WTC11 (cell line): ENCODE measurements at regions not wholly inside any gene's neighbourhood (a gene's known extent, or its start where the extent isn't known, plus 50 kb on each side); places are given as distances from the start of the nearest gene placed in this dataset.

Experiments used
- ATAC-seq: fragments of 200-7000 bp; cut with Tn5 transposase; 2 replicates; pipeline ENCODE4 v1.10.0; 2021; ENCODE audit warnings: mild to moderate bottlenecking, moderate library complexity
- CTCF ChIA-PET: fragments of 300-600 bp; sonication (Branson Sonifier 250); formaldehyde crosslinking; loops from one replicate; lab custom pipeline; 2021; ENCODE audit warnings: antibody characterized with exemption; lab: Charles Lee
- POLR2A ChIA-PET: fragments of 350-600 bp; sonication (Branson Sonifier 250); formaldehyde crosslinking; loops from one replicate; lab custom pipeline; 2021; ENCODE audit warnings: antibody characterized with exemption; lab: Charles Lee
- DNase-seq: peaks from one replicate; pipeline ENCODE4 v3.0.0; 2021; ENCODE audit warnings: low spot score
- H3K27ac Mint-ChIP-seq: 2 replicates; pipeline ENCODE4 v1.8.0; 2021; ENCODE audit warnings: mixed read lengths
- H3K27me3 Mint-ChIP-seq: 2 replicates; pipeline ENCODE4 v1.8.0; 2021; ENCODE audit warnings: low read depth, mild to moderate bottlenecking, moderate library complexity, mixed read lengths
- H3K36me3 Mint-ChIP-seq: 2 replicates; pipeline ENCODE4 v1.8.0; 2021; ENCODE audit warnings: mixed read lengths
- H3K4me1 Mint-ChIP-seq: 2 replicates; pipeline ENCODE4 v1.8.0; 2022; ENCODE audit warnings: mixed read lengths
- H3K4me3 Mint-ChIP-seq: 2 replicates; pipeline ENCODE4 v1.8.0; 2021; ENCODE audit warnings: mild to moderate bottlenecking, moderate library complexity, mixed read lengths
- H3K9me3 Mint-ChIP-seq: 2 replicates; pipeline ENCODE4 v1.8.0; 2021; ENCODE audit warnings: mixed read lengths
- AFF4 ChIP-seq: sonication (generic); formaldehyde crosslinking; IDR thresholded peaks from 2 replicates; pipeline ENCODE4 v1.8.1; 2023; ENCODE audit warnings: mild to moderate bottlenecking, missing genetic modification reagents, borderline replicate concordance
- E2F1 ChIP-seq: sonication (generic); formaldehyde crosslinking; IDR thresholded peaks from 2 replicates; pipeline ENCODE4 v1.8.0; 2022; ENCODE audit warnings: mild to moderate bottlenecking, missing genetic modification reagents
- E2F4 ChIP-seq: sonication (generic); formaldehyde crosslinking; IDR thresholded peaks from 2 replicates; pipeline ENCODE4 v1.8.1; 2022; ENCODE audit warnings: low read depth, mild to moderate bottlenecking, moderate library complexity, missing genetic modification reagents, borderline replicate concordance
- FOXJ3 ChIP-seq: sonication (generic); formaldehyde crosslinking; IDR thresholded peaks from 2 replicates; pipeline ENCODE4 v1.9.0; 2021; ENCODE audit warnings: missing genetic modification reagents, mild to moderate bottlenecking, borderline replicate concordance
- GABPB1 ChIP-seq: sonication (generic); formaldehyde crosslinking; IDR thresholded peaks from 2 replicates; pipeline ENCODE4 v1.8.1; 2023; ENCODE audit warnings: mild to moderate bottlenecking, missing genetic modification reagents
- HMGA2 ChIP-seq: fragments of 250-450 bp; sonication (Bioruptor Pico); IDR thresholded peaks from 2 replicates; pipeline ENCODE4 v1.4.0; 2021; ENCODE audit warnings: mild to moderate bottlenecking, moderate library complexity
- KAT7 ChIP-seq: sonication (generic); formaldehyde crosslinking; IDR thresholded peaks from 2 replicates; pipeline ENCODE4 v1.8.1; 2023; ENCODE audit warnings: missing genetic modification reagents, mild to moderate bottlenecking, borderline replicate concordance
- MYBL2 ChIP-seq: sonication (generic); formaldehyde crosslinking; IDR thresholded peaks from 2 replicates; pipeline ENCODE4 v1.8.1; 2023; ENCODE audit warnings: mild to moderate bottlenecking, moderate library complexity, missing genetic modification reagents
- NFE2L1 ChIP-seq: sonication (generic); formaldehyde crosslinking; IDR thresholded peaks from 2 replicates; pipeline ENCODE4 v1.8.1; 2023; ENCODE audit warnings: missing genetic modification reagents
- NR1H2 ChIP-seq: sonication (generic); formaldehyde crosslinking; IDR thresholded peaks from 2 replicates; pipeline ENCODE4 v1.9.0; 2021; ENCODE audit warnings: mild to moderate bottlenecking, moderate library complexity, missing genetic modification reagents
- RELA ChIP-seq: sonication (generic); formaldehyde crosslinking; IDR thresholded peaks from 2 replicates; pipeline ENCODE4 v1.8.1; 2022; ENCODE audit warnings: missing genetic modification reagents, mild to moderate bottlenecking, borderline replicate concordance
- SMAD3 ChIP-seq: sonication (generic); formaldehyde crosslinking; IDR thresholded peaks from 2 replicates; pipeline ENCODE4 v1.8.0; 2022; ENCODE audit warnings: missing genetic modification reagents, mild to moderate bottlenecking, borderline replicate concordance
- SMAD4 ChIP-seq: sonication (generic); formaldehyde crosslinking; IDR thresholded peaks from 2 replicates; pipeline ENCODE4 v1.8.0; 2022; ENCODE audit warnings: mild to moderate bottlenecking, missing genetic modification reagents
- SOX15 ChIP-seq: fragments of 250-450 bp; sonication (Bioruptor Pico); IDR thresholded peaks from 2 replicates; pipeline ENCODE4 v1.9.0; 2021; ENCODE audit warnings: mild to moderate bottlenecking
- ZBTB43 ChIP-seq: sonication (generic); formaldehyde crosslinking; IDR thresholded peaks from 2 replicates; pipeline ENCODE4 v1.8.1; 2023; ENCODE audit warnings: mild to moderate bottlenecking, missing genetic modification reagents
- ZMAT4 ChIP-seq: fragments of 250-450 bp; sonication (Bioruptor Pico); IDR thresholded peaks from 2 replicates; pipeline ENCODE4 v1.9.0; 2021; ENCODE audit warnings: mild to moderate bottlenecking
- ZNF281 ChIP-seq: sonication (generic); formaldehyde crosslinking; IDR thresholded peaks from 2 replicates; pipeline ENCODE4 v1.8.0; 2023; ENCODE audit warnings: mild to moderate bottlenecking, missing genetic modification reagents
- ZNF425 ChIP-seq: fragments of 250-450 bp; sonication (Bioruptor Pico); conservative IDR thresholded peaks from 2 replicates; pipeline ENCODE4 v1.9.0; 2021; ENCODE audit warnings: mild to moderate bottlenecking
- ZNF671 ChIP-seq: fragments of 250-450 bp; sonication (Bioruptor Pico); IDR thresholded peaks from 2 replicates; pipeline ENCODE4 v1.8.0; 2021; ENCODE audit warnings: mild to moderate bottlenecking
- TF ChIP-seq, protein P1 (sequence below): sonication (generic); formaldehyde crosslinking; IDR thresholded peaks from 2 replicates; pipeline ENCODE4 v1.8.0; 2022; ENCODE audit warnings: mild to moderate bottlenecking, missing genetic modification reagents

GRCh38 chr9:15021146-15021545 is 110.9 kb upstream of the FREM1 start (continued):
- no peak for TF ChIP-seq KAT7
- TF ChIP-seq GABPB1 (CRISPR knock-in tag) = no peak
- no peak for TF ChIP-seq FOXJ3 (CRISPR knock-in tag)
- no peak for TF ChIP-seq AFF4 (CRISPR knock-in tag)

DNA sequence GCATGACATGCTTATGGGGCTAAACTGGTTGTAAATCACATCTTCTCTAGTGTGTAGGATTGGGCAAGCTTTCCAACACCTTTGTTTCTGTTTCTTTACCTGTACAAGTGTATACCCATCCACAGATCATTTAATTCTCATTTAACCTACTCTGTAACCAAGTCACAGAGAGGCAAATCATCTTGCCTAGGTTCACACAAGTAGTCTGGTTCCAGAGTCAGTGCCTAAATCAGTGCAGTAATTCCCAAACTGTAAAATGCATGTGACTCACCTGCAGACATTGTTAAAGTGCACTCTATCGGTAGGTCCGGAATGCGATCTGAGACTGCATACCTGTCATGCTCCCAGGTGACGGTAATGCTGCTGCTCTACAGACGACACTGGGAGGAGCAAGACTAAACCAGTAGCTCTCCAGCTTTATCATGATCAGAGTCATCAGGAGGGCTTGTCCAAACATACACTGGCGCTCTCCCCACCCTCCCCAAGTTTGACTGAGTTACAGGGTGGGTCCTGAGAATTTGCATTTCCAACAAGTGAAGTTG is 107.9 kb upstream of the FREM1 start:
- peak; percentile 75 for ATAC-seq
- POLR2A ChIA-PET = no interaction called here
- no peak overlapping the region for H3K4me3 Mint-ChIP-seq
- TF ChIP-seq SMAD3 = no peak
- no peak for TF ChIP-seq ZBTB43 (CRISPR knock-in tag)
- TF ChIP-seq, protein P1, sequence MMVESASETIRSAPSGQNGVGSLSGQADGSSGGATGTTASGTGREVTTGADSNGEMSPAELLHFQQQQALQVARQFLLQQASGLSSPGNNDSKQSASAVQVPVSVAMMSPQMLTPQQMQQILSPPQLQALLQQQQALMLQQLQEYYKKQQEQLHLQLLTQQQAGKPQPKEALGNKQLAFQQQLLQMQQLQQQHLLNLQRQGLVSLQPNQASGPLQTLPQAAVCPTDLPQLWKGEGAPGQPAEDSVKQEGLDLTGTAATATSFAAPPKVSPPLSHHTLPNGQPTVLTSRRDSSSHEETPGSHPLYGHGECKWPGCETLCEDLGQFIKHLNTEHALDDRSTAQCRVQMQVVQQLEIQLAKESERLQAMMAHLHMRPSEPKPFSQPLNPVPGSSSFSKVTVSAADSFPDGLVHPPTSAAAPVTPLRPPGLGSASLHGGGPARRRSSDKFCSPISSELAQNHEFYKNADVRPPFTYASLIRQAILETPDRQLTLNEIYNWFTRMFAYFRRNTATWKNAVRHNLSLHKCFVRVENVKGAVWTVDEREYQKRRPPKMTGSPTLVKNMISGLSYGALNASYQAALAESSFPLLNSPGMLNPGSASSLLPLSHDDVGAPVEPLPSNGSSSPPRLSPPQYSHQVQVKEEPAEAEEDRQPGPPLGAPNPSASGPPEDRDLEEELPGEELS (CRISPR knock-in tag) = no peak
- TF ChIP-seq HMGA2 (CRISPR knock-in tag) = no peak
- no peak for TF ChIP-seq ZNF281 (CRISPR knock-in tag)
- no peak for TF ChIP-seq ZNF671 (CRISPR knock-in tag)
- TF ChIP-seq E2F4 (CRISPR knock-in tag) = no peak
- TF ChIP-seq SMAD4 (CRISPR knock-in tag) = no peak
- TF ChIP-seq NFE2L1 (CRISPR knock-in tag) = no peak
- TF ChIP-seq ZNF425 = no peak
- TF ChIP-seq MYBL2 = no peak
- no peak for TF ChIP-seq NR1H2
- no peak for TF ChIP-seq RELA (CRISPR knock-in tag)
- TF ChIP-seq E2F1 (CRISPR knock-in tag) = no peak
- TF ChIP-seq SOX15 (CRISPR knock-in tag) = no peak
- TF ChIP-seq ZMAT4 = no peak
- TF ChIP-seq, all 79 proteins: peak for 0
- Mint-ChIP-seq H3K36me3 (no peaks in the 10 kb centered on the region), H3K9me3 (no peaks in the 10 kb centered on the region), H3K4me1 (peaks cover 6% of the 10 kb centered on the region), H3K27ac (no peak overlapping the region), H3K27me3 (no peaks in the 10 kb centered on the region)
- no peak for DNase-seq
- CTCF ChIA-PET = no interaction called here
